HG03066 (cell line): ENCODE measurements at regions not wholly inside any gene's neighbourhood (a gene's known extent, or its start where the extent isn't known, plus 50 kb on each side); places are given as distances from the start of the nearest gene placed in this dataset.

Experiments used
- ATAC-seq: cut with Tn5 transposase; IDR thresholded peaks from one replicate; pipeline ENCODE4 v1.9.1; 2021; ENCODE audit warnings: low read depth; ENCODE audit not compliant: unreplicated experiment

DNA sequence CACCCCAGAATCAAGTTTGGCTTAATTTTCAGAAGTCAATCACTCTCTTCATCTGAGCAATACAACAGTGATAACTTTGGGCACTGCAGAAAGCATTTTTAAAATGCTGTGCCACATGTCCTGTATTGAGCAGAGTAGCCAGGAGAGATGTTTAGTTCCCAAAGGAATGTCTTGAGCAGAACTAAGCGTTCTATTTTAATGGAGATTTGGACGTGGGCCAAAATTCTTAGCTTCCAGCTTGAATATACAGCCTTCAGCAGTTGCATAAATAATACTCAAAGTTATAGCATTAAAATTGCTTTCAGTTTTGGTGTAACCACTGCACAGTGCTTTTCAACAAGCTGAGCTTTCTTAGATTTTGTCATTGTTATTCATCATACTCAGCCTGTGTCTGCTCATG lies 679.2 kb downstream of the NLGN4X start:
- ATAC-seq = no peak

- no peak for ATAC-seq
Observed at GRCh38 chrX:5537098-5537497, 691.6 kb downstream of the NLGN4X start.

- ATAC-seq = no peak
Observed at GRCh38 chrX:5536261-5536660, 692.4 kb downstream of the NLGN4X start.

GRCh38 chrX:5528057-5528456 lies 700.6 kb downstream of the NLGN4X start:
- ATAC-seq = no peak

- no peak for ATAC-seq
Observed at GRCh38 chrX:5526191-5526590, 702.5 kb downstream of the NLGN4X start.

DNA sequence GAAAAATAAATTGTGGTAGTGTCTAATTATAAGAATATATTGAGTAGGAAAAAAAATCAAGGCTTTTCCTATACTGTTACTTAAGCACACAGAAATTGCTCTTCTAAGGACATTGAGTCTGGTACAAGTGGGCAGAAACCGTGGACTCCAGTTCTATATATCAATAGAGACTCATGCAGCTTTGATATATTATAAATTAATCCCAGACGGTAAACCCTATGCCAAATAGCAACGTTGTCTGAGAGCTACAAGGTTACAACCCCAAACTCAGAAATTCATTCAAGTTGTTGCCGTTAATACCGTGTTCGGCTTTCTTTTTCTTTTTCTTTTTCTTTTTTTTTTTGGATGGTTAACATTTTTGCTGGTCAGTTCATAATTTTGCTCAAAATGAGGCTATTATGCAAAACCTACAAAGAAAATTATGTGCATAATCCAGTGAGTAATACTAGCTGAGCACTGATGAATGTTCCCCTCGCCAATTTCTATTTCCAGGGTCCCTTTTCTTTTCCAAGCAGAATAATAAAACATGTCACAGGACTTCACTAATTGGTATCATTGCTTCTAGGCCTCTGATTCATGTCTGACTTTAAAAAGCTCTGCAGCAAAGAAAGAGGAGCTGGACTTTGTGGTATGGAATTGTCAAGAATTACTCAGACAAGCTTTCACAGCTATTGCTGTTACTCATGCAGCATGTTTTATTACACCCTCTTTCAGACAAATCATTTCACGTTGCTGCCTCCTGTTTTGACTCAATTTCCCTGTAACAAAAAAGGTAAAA lies 737.7 kb downstream of the NLGN4X start:
- ATAC-seq = no peak

GRCh38 chrX:5474282-5474681 lies 754.4 kb downstream of the NLGN4X start:
- no peak for ATAC-seq

GRCh38 chrX:5458300-5458842 lies 770.3 kb downstream of the NLGN4X start:
- no peak for ATAC-seq

- ATAC-seq = no peak
Observed at GRCh38 chrX:5449323-5449722, 779.3 kb downstream of the NLGN4X start.

GRCh38 chrX:5431823-5432222 lies 796.8 kb downstream of the NLGN4X start:
- no peak for ATAC-seq

- no peak for ATAC-seq
Observed at GRCh38 chrX:5425119-5425518, 803.5 kb downstream of the NLGN4X start.

GRCh38 chrX:5417381-5417780 lies 811.3 kb downstream of the NLGN4X start:
- no peak for ATAC-seq

GRCh38 chrX:5415738-5416137 lies 812.9 kb downstream of the NLGN4X start:
- no peak for ATAC-seq

- no peak for ATAC-seq
Observed at GRCh38 chrX:5409106-5409505, 819.6 kb downstream of the NLGN4X start.

GRCh38 chrX:5402461-5402860 lies 826.2 kb downstream of the NLGN4X start:
- no peak for ATAC-seq

DNA sequence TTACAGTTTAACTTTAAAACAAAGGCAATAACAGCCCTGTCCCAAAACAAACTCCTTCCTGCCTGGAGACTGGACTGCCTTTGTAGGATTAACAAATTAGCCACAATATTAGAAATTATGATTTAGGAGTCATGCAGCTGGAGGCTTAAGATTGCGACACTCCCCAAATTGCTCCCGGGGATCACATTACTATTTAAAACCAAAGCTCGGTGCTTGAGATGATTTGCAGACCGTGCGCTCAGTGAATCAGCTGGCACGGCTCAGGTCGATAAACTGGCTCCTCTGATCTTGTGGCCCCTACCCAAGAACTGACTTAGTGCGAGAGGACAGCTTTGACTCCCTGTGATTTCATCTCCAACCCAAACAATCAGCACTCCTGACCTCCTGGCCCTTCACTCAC lies 829.3 kb downstream of the NLGN4X start:
- ATAC-seq = no peak

GRCh38 chrX:5397409-5397808 lies 831.3 kb downstream of the NLGN4X start:
- ATAC-seq = no peak

DNA sequence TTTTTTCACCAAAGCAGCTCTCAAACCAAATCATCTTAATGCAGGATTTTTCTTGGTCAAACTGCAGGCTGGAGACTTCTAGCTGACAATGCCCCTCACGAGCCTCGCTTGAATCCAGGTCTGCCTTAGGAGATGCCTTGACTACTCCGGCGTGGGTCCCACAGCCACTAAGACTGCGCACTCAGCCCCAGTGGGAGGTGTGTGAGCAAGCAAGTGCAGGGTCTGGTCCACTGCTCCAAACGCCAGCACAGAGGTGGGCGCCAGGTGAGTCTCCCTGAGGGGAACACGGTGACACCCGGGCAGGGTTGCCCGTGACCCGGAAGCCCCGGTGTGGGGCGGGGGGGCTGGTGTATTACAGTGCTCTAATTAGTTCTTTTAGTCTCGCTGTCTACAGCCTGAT lies 838.3 kb downstream of the NLGN4X start:
- ATAC-seq = no peak

GRCh38 chrX:5388087-5388486 lies 840.6 kb downstream of the NLGN4X start:
- ATAC-seq = no peak

DNA sequence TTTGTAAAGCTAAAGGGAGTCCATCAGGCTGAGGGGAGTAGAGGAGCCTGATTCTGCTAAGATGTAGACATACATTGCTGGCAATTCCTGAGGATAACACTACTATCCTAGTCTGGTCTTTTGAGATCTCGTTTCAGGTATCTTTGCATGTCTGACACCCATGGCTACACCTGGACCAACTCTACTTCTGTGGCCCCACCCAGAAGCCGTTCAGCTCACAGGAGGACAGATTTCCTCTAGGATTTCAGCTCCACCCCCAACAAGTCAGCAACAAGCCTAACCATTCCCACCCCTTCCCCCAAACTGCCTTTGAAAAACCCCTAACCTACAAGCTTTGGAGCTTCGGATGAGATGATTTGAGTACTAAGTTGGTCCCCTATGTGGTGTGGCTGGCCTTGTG lies 848.2 kb downstream of the NLGN4X start:
- ATAC-seq = no peak

GRCh38 chrX:5341902-5342301 lies 886.8 kb downstream of the NLGN4X start:
- no peak for ATAC-seq

DNA sequence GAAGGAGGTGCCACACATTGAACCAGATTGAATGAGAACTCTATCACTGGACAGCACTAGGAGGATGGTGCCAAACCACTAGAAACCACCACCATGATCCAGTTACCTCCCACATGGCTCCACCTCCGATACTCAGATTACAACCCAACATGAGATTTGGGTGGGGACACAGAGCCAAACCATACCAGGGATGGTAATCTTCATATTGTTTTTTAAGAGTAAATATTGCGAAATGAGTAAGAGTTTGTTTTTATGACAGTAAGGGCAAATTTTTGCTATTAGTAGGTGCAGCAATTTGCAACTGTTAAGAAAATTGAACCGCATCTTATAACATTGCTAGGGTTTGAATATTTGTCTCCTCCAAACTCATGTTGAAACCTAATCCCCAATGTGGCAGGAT lies 891.5 kb downstream of the NLGN4X start:
- ATAC-seq = no peak

GRCh38 chrX:5324546-5324945 lies 904.1 kb downstream of the NLGN4X start:
- ATAC-seq = no peak
